GM18868 (cell line): ENCODE measurements at regions not wholly inside any gene's neighbourhood (a gene's known extent, or its start where the extent isn't known, plus 50 kb on each side); places are given as distances from the start of the nearest gene placed in this dataset.
"Not testable (repeated sequence)": the region's sequence is repeated elsewhere in the genome, so short reads cannot be mapped to it uniquely, and the experiment has no call there.

Experiments used
- ATAC-seq: cut with Tn5 transposase; IDR thresholded peaks from one replicate; pipeline ENCODE4 v1.9.1; 2021; ENCODE audit warnings: mild to moderate bottlenecking, moderate library complexity; ENCODE audit not compliant: unreplicated experiment

GRCh38 chr4:54993473-54994026, 131.8 kb downstream of the KDR start:
- ATAC-seq, result not testable (repeated sequence)

DNA sequence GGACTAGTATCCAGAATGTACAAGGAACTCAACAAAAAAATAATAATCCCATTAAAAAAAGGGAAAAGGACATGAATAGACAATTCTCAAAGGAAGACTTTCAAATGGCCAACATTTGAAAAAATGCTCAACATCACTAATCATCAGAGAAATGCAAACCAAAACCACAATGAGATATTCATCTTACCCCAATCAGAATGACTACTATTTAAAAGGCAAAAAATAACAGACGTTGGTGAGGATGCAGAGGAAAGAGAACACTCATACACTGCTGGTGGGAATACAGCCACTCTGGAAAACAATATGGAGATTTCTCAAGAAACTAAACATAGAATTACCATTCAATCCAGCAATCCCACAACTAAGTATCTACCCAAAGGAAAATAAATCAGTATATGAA, 133.1 kb downstream of the KDR start:
- no peak for ATAC-seq

DNA sequence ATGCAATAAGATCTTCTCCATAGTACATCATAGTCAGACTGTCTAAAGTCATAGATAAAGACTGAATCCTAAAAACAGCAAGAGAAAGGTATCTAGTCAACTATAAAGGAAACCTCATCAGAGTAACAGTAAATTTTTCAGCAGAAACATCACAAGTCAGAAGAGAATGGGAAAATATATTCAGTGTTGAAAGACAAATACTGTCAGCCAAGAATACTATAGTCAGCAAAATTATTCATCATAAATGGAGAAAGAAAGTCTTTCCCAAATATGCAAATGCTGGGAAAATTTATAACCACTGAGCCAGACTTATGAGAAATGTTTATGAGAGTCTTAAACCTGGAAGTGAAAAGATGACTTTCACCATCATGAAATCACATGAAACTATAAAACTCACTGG, 136.7 kb downstream of the KDR start:
- no peak for ATAC-seq

DNA sequence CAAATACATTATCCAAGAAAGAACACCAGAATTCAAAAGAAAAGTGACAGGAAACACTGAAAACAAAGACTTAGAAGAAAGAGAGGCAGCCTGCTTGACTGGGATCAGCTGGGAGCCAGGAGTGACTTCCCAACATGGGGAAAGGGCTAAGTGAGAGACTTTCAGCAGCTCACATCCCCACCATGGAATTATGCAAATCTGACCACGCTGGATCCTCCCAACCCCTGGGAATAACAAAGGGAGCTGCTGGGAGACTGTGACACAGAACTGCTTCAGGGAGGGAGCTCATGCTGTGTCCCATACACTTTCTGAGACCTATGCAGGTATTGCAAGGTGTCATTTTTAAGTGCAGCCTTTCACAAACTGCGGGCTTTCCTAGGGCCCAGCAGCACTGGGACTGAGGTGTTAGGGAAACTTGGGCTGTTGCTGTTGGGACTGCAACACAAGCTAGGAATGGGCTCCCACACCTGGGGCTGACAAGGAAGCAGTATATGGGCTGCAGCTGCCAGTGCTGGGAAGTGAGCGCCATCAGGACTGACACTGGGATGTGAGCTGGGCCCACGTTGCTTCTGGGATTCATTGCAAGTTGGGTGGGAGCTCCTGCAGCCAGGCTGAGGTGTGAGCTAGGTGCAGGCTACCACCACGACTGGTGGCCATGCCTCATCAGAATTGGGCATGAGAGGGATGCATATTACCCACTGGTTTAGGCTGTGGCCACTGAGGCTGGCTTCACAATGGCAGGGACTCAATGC, 139.1 kb downstream of the KDR start:
- no peak for ATAC-seq

GRCh38 chr4:54976682-54977081, 148.7 kb downstream of the KDR start:
- ATAC-seq, result no peak

- ATAC-seq, result no peak
These were observed 149.4 kb downstream of the KDR start for GRCh38 chr4:54976031-54976430.

DNA sequence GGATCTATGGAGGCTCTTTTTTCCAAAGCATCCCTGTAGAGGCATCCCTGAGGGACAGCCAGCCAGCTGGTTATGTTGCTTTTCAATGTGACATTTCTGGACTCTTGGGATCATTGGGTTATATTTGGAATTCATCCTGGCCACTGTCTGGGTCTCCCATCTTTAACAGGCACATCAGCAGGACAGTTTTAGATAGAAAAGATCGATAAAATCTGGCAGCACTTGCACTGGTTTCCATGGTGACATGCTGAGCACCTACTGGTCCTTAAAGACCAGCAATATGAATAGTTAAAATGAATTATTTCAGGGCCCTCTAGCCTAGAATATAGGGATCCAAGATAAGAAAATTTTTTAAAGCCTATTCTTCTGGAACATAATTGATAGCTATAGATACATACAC, 151.6 kb downstream of the KDR start:
- ATAC-seq, result no peak

GRCh38 chr4:54971474-54971950, 153.9 kb downstream of the KDR start:
- ATAC-seq, result peak; percentile 87

DNA sequence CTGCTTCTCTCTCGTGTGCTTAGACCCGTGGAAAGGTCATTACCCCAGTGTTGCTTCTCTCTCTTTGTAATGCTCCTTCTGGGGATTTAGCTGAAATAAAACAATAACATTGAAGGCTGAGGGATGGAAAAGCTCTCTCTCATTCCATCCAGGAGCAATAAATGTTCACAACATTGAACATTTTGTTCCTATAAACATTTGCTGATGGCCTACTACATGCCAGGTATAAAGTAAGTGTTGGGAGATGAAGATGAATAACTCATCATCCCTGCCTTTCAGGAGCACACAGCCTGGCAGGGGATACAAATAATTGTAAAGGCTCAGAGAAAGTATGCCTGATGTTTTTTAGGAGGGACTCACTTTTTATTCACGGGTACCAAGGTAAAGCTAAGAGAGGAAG, 158.1 kb downstream of the KDR start:
- ATAC-seq, result no peak

DNA sequence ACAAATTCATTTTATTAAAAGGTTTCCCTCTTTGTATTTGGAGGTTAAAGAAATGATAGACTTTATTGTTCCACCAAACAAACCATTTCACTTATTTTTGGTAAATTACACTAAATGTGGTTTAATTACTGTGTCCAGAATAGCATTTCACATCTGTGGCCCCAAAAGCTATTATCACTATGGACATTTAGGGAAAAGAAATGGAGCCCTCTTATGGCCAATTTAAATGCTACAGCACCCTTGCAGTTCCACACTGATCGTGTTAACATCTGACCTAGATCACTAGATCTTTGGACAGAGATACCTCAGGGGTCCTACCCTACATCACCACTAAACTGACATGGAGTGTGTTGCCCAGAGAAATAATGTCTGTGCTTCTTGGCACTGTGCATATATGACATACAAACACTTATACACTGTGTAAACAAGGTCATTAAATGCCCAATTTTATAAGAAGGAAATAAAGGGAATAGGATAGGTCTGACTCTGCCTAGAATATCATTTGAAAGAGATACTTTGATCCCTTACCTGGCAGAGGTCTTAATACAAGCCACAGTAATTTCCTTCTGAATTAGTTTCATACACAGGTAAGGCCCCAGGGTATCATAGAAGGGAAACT, 163.9 kb downstream of the KDR start:
- peak; percentile 64 for ATAC-seq

DNA sequence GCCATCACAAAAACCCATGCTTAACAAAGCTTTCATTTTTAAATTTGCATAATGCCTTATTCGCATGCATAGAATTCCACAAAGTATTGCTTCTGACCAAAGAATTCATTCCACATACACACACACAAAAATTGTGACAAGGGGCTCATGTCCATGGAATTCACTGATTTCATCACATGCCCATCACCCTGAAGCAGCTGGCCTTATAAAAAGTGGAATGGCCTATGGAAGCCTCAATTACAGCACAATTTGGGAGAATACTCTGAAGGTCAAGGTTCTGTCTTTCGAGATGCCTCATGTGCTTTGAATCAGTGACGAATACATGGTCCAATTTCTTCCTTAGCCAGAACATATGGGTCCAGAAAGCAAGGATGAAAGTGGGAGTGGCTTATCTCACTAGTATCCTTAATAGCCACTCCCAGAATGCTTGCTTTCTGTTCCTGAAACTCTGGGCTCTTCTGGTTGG, 165.7 kb downstream of the KDR start:
- ATAC-seq, result no peak

GRCh38 chr4:54959131-54959530, 166.3 kb downstream of the KDR start:
- no peak for ATAC-seq

DNA sequence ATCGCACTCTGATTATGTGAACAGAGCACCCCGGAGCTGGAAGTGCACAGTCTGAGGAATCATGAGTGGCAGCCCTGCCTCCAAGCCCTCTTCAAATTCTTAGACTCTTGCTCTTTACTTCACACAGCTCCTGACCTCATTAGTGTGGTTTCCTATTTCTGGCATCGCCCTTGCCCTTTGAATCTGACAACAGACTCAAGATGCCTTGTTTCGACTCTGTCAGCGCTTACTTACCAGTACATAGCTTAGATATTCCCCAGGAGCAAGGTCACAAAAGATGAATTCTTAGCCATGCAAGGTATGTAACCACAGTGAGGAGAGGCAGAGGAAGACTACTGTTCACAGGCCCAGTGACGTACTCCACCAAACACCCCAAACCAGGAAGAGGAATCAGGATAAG, 167.2 kb downstream of the KDR start:
- ATAC-seq, result no peak

DNA sequence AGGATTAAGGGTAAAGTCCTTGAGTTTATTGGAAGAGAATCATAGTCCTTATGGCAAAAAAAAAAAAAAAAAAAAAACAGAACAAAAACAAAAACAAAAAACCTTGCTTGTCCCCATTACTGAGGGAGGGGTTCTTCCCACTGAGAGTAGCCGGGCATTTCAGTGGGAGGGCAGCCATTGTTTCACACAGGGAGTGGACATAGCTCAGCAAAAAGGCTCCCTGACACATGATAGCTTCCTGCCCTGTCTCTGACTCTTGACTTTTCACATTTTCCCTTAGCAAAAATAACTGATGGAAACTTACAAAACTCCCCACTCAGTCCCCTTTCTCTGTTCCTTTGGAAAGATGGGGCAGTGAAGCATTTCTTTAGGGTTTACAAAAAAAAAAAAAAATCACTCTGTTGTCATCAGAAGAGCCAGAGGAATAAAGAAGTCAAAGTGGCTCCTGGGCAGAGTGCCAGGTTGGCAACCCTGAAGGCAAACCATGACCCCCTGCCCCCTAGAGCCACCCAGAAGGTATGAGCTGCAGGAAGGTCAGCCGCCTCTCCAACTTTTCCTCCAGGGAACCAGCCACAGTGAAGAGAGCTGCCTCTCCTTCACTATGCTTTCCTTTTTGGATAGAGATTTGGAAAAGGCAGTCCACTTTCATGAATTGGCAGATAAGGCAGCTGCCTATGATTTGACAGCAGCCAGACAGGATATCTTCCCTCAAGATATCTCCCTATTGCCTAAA, 170.6 kb downstream of the KDR start:
- ATAC-seq, result no peak

- no peak for ATAC-seq
These were observed 178.7 kb downstream of the KDR start for GRCh38 chr4:54946741-54947140.

DNA sequence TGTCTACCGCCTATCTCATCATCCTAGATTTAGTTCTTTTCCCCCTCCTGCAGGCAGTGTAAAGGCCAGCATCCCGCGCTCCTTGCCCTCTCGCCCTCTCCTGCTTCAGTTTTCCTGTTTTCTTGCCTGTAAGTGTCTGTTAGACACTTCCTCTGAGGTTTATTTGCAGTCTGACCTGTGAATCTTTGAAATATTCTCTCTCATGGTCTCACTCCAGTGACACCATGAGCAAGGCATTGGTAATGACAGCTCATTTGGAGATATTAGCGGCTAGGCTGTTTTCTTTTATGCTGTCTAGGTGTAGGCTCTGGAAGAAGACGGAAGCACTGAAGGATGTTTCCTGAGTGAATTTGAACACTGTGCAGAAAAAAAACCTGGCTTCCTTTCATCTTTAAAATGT, 179.6 kb downstream of the KDR start:
- ATAC-seq, result peak; percentile 44

- ATAC-seq, result peak; percentile 41
These were observed 182.7 kb downstream of the KDR start for GRCh38 chr4:54942721-54943120.

- ATAC-seq, result peak; percentile 62
These were observed 183.3 kb downstream of the KDR start for GRCh38 chr4:54941994-54942552.

DNA sequence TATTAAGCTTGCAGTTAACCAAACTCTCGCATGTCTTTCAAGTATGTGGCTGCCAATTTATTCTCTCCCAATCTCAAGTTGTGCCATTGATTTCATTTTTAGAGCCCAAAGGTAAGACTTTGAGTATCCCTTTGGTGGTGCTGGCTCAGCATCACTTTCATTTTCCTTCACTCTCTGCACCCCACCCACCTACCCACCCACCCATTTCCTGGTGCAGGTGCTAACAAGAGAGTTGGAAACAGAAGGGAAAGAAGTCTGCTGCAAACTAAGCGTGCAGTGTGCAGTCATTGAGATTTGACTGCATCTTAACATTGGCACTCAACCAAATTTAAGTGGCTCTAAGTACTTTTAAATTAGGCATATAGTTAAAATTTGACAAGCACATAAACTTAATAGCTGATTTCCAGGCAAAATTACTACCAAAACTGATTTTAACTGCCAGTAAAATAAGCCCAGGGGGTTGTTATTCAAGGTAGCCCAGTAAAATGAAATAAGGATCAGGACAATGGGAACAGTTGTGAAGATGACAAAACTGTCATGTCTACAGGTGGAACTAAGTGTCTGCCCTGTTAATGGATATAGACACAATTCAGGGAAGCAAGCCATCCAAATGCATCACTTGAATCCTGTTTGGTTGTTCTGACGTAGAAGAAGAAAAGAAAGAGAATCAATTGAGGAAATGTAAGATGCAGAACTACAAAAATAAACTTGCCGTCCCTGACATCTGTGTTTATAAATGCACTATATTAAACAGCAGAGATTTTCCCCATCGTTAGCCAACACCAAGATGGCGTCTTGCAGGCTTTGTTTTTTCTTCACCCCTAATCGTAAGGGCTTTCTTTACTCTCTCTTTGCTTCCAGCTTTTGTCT, 184.2 kb downstream of the KDR start:
- peak; percentile 2 for ATAC-seq

GRCh38 chr4:54937501-54937900, 187.9 kb downstream of the KDR start:
- ATAC-seq, result no peak
